DND-41 (cell line): ENCODE measurements at regions not wholly inside any gene's neighbourhood (a gene's known extent, or its start where the extent isn't known, plus 50 kb on each side); places are given as distances from the start of the nearest gene placed in this dataset.

Experiments used
- EZH2 ChIP-seq: IDR thresholded peaks from 3 replicates; pipeline ENCODE4 v1.6.1; 2012; ENCODE audit warnings: borderline replicate concordance, low read depth, mild to moderate bottlenecking, moderate library complexity, low read length, inconsistent platforms; ENCODE audit not compliant: severe bottlenecking
- TF ChIP-seq, protein P1 (sequence below): IDR thresholded peaks from 2 replicates; pipeline ENCODE4 v1.5.1; 2012; ENCODE audit warnings: borderline replicate concordance, low read length, moderate library complexity, mild to moderate bottlenecking; ENCODE audit not compliant: poor library complexity, severe bottlenecking; ENCODE audit errors: extremely low read depth

DNA sequence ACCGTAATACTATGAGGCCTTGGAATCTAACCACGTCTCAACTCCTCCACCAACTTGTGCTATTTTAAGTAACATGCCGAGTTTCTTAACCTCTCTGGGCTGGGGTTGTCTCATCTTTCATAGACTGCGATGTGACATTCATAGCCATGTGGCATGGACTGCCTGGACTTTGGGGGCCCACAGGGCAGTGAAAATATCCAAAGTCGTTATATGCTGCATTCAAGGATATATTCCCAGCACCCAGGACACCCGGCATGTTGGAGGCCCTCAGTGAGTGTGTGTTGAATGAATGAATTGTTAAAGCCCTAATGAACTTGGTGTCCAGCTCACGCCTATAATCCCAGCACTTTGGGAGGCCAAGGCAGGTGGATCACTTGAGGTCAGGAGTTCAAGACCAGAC, 203.1 kb downstream of the CBLN1 start:
- TF ChIP-seq, protein P1, sequence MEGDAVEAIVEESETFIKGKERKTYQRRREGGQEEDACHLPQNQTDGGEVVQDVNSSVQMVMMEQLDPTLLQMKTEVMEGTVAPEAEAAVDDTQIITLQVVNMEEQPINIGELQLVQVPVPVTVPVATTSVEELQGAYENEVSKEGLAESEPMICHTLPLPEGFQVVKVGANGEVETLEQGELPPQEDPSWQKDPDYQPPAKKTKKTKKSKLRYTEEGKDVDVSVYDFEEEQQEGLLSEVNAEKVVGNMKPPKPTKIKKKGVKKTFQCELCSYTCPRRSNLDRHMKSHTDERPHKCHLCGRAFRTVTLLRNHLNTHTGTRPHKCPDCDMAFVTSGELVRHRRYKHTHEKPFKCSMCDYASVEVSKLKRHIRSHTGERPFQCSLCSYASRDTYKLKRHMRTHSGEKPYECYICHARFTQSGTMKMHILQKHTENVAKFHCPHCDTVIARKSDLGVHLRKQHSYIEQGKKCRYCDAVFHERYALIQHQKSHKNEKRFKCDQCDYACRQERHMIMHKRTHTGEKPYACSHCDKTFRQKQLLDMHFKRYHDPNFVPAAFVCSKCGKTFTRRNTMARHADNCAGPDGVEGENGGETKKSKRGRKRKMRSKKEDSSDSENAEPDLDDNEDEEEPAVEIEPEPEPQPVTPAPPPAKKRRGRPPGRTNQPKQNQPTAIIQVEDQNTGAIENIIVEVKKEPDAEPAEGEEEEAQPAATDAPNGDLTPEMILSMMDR = no peak
- no peak for TF ChIP-seq EZH2
